ENCODE measurements at regions not wholly inside any gene's neighbourhood (a gene's known extent, or its start where the extent isn't known, plus 50 kb on each side); places are given as distances from the start of the nearest gene placed in this dataset.

DNA sequence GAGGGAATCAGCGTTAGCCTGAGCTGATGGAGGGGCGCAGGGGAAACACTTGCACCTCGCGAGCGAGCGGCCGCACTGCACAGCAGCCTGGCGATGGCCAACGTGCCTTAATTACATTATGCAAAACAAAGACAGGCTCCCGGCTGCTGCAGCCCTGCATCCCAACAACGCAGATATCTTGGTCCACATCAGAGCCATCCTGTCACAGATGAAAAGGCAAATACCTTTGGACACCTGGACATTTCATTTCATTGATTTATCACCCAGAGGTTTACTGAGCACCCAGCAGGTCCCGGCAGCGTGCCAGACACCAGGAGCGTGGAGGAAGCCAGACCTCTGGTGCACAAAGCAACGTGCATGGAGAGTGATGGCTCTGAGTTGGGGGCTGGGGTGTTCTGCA is 843.0 kb downstream of the TBC1D22A start:
- no peak for DNase-seq (ENCODE audit: low spot score)

DNA sequence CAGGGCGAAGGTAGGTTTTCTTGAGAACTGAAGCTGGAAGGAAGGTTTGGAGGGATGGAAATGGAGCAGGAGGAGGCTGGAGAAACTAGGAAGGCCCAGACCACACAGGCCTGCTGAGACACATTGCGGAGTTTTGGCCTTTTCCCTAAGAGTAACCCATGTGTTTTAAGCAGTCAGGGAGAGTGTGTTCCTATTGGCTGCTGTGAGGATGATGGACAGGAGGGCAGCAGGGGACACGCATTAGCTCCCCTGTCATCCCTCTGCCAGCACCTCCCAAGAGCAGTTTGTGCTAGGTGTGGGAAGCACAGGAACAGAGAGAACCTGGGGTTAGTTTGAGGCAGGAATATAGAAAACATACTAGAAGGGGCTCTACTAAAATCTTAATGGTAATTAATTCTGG is 842.1 kb downstream of the TBC1D22A start:
- no peak for DNase-seq (ENCODE audit: low spot score)

DNA sequence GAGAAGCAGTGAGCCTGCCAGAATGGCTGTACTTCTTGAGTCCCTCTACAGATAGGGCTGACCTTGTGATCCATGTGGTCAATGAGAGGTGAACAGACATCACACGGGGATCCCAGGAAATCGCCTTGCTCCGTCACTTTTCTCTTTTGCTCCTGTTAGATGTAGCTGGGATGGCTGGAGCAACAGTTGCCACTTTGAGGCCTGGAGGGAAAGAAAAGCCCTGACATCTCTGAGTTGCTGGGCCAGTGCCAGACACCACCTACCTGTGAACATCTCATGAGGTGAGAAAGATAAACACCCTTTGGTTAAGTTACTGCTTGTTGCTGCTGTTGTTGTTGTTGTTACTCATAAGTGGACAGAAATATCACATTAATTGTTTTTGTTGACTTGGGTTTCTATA is 840.3 kb downstream of the TBC1D22A start:
- no peak for DNase-seq (ENCODE audit: low spot score)

DNA sequence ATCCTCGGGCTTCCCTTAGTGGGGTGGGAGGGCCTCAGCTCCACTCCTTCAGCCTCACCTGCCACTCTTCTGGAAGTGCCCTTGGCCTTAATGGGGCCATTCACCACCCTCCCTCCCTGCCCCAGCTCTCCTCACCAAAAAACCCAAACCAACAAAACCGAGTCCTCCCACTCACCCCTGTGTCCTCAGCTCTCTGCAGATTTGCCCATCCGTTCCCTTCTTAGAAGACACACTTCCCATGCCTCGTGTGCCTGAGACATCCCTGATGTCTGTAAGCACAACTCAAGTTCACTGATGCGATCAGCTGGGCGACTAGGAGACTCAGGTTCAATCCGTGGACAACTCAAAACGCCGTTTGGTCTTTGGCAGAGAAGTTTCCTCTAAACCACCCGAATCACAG is 839.2 kb downstream of the TBC1D22A start:
- no peak for DNase-seq (ENCODE audit: low spot score)

DNA sequence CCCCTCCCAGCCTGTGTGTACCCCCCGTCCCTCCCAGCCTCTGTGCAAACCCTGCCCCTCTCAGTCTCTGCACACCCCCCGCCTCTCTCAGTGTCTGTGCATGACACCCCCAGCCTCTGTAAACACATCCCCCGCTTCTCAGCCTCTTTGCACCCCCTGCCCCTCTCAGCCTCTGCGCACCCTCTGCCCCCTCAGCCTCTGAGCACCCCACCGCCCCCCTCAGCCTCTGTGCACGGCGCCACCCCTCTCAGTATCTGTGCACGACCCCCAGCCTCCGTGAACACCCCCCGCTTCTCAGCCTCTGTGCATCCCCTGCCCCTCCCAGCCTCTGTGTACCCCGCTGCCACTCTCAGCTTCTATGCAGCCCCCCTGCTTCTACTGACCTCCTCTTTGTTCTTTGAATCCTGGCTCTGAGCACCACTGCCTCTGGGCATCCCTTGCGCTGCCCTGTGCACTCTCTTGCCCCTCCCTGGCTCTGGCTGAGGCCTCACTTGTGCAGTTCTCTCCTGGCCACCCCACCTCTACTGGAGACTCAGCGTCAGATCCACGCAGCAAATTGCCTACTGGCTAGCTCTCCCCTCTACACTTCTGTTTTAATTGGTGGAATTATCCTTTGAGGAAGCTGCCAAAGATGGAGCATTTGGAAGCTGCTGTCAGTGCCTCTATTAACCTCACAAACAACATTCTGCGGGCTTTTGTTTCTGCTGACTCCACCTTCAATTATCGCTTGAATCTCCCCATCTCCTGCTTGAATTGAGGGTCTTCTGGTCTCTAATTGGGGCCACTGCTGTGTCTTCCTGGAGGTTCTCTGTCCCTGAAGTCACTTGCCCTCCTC is 838.6 kb downstream of the TBC1D22A start:
- no peak for DNase-seq (ENCODE audit: low spot score)

DNA sequence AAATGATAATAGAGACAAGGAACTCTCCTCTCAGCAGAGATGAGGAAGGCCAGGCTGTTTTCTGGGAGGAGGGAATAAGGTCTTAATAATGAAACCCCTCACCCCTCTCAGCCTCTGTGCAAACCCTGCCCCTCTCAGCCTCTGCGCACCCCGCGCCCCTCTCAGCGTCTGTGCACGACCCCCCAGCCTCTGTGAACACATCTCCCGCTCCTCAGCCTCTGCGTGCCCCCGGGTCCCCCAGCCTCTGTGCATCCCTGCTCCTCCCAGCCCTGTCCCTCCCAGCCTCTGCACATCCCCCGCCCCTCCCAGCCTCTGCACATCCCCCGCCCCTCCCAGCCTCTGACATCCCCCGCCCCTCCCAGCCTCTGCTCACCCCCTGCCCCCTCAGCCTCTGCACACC is 837.8 kb downstream of the TBC1D22A start:
- DNase-seq (ENCODE audit: low spot score), result no peak

DNA sequence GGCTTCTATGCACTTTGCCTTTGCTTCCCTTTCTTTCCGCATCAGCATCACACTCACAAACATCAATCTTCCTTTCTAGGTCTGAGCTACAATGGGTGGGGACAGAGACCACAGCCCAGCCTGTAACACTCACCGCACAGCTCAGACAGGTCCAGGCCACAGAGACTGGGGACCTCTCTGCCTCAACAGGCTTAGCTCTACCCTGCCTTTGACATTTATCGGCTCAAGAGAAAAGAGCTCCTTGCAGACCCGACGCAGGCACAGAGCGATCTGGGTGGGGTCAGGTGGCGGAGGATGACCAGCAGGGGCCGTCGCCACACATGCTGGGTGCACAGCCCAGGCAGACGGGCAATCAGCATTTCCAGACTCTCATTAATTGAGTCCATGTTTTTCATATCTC is 837.3 kb downstream of the TBC1D22A start:
- DNase-seq (ENCODE audit: low spot score), result no peak

DNA sequence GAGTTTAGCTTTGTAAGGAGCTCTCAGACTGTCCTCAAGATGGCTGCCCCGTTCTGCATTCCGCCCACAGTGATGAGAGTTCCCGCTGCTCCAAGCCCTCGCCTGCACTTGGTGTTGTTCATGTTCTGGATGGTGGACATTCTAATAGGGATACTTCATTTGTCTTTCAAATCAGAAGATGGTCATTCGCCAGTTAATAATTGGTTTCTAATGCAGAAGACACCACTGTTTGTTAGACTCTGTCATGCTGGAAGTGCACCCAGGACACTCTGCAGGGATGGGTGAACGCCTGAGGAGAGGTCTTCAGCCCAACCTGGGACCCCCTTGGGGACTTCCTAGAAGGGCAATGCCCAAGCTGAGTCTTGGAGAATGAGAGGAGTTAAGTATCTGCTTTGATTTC is 836.4 kb downstream of the TBC1D22A start:
- DNase-seq (ENCODE audit: low spot score), result no peak

DNA sequence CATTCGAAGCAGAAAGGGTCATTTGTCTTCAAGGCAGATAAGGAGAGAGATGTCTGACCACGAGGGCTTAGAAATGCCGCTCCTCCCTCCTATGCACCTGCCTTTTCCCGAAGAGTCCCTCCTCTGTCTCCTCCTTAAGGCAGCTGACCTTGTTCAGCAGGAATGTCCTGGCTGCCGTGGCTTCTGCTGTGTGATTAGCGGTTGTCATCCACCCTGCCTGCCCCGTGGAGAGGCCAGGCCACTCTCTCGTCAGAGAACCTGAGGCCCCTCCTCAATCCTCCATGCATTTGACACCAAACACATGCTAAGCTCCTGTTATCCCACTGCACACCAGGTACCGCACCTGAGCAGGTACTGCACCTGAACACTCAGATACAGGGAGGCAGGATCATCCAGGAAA is 834.6 kb downstream of the TBC1D22A start:
- no peak for DNase-seq (ENCODE audit: low spot score)

DNA sequence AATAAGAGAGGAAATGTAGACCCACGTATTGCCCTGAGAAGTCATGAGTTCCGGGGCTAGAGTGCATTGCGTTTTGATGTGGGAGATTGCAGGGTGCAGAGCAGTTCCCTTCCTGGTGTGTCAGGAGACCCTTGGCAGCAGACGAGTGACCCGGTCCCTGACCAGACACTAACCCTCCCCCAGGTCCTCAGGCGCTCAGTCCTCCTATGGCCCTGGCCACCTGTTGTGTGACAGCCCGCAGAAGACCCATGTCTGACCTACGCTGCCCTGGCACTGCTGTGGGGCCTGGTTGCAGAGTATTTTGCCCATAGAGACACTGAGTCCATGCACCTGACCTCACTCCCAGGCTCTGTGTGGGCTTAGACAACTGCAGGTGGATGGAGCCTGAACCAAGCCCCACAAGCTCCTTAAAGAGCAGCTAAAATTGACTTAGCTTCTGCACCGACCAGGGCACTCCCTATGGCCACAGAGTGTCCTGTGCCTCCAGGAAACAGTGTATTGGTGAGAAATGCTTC is 833.8 kb downstream of the TBC1D22A start:
- no peak for DNase-seq (ENCODE audit: low spot score)

DNA sequence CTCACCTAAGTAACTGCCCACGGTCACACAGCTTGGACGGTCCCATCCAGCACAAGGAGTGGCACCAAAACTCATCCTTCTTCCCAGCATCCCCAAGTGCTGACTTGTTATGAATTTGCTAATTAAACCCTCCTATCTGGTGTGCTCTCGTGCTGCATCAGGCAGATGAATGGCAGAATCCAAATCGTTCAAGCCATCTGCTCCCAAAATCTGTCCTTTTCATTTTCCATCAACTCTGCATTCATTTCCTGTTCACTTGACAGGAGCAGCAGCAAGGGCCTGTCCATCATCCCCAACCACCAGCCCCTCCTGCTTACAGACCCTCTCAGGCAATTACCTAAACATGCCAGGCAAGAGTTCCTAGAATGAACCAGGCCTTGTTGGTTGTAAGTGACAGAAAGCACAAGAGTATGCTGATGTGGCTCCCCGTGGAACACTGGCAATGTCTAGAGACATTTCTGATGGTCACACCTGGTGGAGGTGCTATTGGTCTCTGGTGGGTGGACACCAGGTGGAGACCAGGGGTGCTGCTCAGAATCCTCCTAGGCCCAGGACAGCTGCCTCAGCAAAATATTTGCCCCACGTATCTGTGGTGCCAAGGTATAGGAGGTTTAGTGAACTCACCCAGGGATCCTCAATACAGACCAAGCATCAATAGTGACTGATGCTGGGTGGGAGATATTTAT is 832.5 kb downstream of the TBC1D22A start:
- DNase-seq (ENCODE audit: low spot score), result no peak

DNA sequence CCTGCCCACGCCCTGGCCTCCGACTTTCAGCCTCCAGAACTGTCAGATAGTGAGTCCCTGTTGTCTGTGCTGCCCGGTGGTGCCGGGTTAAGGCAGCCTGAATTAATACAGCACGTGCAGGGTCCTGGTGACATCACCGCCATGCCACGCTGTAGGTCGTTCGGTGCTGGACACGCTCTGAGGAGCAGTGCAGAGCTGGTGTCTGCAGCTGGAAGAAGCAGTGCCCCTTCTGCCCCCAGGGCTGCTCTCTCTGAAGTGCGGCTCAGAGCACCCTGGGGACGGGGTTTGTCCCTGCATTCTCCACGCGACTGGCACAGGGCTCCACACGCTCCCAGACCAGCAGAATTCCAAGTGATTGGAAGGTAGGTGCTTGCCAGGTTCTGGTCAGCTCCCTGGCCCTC is 831.5 kb downstream of the TBC1D22A start:
- no peak for DNase-seq (ENCODE audit: low spot score)

DNA sequence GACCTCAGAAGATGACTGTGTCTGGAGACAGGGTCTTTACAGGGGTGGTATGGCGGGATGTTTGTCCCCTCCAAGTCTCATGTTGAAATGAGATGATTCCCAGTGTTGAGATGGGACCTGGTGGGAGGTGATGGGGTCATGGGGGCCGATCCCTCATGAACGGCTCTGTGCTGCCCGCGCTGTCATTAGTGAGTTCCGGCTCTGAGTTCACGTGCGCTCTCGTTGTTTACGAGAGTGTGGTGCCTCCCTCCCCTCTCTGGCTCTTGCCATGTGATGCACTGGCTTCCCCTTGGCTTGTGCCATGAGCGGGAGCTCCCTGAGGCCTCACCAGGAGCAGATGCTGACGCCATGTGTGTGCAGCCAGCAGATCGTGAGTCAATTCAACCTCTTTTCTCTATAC is 830.8 kb downstream of the TBC1D22A start:
- no peak for DNase-seq (ENCODE audit: low spot score)

DNA sequence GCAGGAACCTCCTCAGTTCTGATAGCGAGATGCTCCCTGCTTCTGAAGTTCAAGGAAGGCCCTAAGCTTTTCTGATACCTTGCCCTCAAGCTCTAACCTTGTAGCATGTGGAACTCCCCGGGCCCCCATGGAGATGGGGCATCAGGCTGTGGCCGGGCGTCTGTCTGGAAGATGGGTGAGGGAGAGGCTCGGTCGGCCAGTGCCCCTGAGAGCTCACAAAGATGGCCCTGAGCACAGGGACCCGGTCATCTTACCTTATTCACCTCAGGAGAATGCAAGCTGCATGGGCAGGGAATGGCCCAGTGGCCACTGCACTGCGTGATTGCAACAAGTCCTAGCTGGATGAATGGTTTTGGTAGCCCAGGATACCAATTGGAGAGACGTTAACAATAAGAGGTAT is 830.3 kb downstream of the TBC1D22A start:
- DNase-seq (ENCODE audit: low spot score), result no peak

DNA sequence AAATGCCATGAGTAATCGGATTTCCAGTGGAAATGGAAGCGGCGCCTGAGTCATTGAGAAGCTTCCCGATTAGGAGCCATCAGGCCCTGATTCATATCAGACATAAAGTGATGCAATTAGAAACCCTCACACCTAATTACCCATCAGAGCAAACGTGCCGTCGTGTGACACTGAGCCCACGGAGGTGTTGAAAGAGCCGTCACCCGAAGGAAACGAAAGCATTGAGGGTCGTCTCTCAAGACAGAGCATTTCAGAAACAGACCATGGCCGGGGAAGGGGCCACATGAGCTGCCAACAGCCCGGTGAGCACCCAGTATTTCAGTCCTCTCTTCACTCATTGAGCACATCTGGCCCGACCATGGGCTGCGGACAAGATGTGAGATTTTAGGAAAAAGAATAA is 829.3 kb downstream of the TBC1D22A start:
- no peak for DNase-seq (ENCODE audit: low spot score)

DNA sequence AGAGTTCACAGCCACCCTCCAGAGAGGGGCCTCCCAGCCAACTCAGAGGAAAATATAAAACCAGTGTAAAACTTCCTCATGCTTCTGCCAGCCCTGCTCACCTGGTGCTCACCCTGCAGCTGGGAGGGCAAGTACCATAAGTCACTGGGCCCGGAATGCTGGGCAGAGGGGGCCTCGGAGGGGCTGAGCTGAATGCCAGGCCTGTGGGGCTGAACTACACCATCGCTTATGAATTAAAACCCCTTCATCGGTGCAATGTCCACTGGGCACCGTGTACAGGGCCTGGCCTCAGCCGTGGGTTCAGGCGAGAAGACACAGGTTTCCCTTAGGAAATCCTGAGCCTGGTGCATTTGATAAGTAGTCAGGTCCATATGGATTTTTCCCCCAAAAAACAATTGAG is 828.6 kb downstream of the TBC1D22A start:
- DNase-seq (ENCODE audit: low spot score), result no peak

DNA sequence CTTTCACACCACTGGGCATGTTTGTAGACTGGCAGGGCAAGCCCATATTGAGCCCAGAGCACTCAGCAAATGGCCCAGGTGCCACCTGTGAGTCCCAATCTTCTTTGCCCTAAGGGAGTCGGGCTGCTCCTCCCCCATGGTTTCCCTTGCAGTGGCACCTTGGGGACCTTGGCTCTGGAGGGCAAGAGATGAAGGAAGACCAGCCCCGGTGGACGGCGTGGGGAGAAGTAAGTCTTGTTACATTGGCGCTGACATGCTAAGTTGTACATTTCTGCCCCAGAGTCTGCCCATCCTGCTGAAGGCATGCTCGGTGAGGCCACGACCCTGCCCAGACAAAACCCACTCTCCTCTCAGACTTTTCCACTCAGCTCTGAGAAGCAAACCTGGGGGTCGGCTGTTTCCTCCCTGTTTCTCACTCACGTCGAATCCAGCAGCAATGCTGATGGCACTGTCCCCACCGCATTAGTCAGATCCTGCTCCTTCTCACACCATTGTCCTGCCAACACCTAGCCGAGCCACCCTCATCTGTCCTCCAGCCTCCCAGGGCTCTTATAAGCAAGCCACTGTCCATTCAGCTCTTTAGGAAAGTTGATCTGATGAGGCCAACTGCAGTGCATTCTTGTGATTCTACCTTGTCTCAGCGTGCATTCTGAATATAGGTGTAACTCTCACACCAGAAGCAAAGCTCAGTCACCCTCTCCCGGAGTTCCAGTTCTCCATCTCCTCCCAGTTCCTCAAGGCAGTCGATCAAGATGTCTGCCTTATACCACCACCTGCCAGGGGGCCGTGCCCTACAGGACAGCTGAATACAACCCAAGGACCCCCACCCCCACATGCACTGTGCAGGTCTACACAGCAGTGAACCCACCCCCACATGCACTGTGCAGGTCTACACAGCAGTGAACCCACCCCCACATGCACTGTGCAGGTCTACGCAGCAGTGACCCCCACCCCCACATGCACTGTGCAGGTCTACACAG is 827.1 kb downstream of the TBC1D22A start:
- no peak for DNase-seq (ENCODE audit: low spot score)

DNA sequence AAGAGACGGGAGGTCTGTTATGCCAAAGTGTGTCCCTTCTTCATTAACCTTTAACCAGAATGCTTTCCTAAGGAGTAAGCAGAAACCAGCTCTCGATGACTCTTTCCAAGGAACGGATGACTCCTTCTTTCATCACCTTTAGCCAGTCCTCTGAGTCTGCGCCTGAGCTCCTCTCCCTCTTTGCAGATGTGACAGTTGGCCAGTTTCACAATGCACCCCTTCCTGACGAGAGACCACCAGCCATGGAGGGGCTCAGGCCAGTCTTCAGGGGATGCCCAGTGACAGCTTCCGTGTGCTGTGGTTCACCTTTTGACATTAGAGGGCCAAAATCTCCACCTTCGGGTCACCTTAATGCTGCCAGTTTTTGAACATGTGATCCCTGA is 826.1 kb downstream of the TBC1D22A start:
- no peak for DNase-seq (ENCODE audit: low spot score)

DNA sequence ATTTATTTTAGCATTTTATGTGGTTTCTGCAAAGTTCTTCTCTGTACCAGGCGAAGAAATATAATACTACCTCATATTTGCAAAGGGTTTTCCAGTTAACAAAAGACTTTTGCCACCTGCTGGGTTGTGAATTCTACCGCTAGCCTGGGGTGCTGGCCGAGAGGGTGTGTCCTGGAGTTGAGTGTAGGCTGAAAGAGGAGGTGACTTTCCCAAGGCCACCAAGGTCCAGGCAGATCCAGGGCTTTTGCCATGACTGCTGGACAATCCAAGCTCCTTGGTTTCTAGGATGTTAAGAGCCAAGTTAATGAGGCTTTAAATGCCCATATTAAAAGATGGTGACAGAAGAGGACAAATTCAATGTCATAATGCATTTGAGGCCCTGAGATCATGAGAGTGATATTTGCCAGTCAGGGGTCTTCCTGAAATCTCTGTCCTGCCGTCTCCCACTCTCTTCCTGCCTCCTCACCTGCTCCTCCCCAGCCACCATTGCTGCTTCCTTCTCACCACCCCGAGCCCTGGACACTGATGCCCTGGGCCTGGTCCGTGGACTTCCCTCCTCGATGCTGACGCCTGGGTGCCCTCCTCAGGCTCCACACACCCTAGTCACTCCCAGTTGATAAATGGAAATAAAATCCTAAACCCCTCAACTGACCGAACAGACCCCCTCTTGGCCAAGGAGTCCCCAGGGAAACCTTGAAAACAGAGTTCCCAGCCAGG is 825.6 kb downstream of the TBC1D22A start:
- no peak for DNase-seq (ENCODE audit: low spot score)

DNA sequence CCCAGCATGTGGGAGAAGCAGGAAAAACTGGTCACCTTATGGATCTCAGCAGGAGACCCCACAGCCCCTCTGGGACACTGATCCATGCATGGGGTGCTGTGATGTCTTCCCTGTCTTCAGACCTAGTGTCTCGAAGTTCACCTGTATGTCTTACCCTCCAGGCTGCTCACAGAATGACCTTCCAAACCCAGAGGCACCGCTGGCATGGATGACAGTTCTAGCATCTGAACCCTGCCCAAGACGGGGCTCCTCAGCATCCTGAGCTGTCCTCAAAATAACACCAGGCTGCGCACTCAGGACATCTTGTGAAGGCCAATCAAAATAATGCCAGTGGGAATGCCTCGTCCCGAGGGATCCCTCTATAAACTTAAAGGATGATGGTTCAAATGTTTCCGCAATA is 824.9 kb downstream of the TBC1D22A start:
- DNase-seq (ENCODE audit: low spot score), result no peak

DNA sequence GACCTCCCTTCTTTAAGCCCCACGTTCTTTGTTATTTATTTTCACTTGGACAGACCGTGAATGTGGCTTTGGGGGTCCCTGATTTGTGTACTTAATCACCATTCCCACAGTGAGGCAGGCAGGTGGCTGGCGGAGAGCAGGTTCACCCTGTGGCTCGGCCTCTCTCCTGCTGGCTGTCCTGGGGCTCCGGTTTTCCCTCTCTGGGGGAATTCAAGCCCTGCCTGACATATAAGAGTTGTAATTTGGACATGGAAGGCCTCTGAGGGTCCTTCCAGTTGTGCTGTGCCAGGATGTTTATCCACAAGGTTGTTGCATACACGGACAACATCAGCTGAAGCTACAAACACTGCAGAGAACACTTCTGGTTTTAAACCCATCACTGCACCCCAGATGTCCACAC is 824.5 kb downstream of the TBC1D22A start:
- no peak for DNase-seq (ENCODE audit: low spot score)

Data from HT-29 (cell line).